ENCODE measurements at regions not wholly inside any gene's neighbourhood (a gene's known extent, or its start where the extent isn't known, plus 50 kb on each side); places are given as distances from the start of the nearest gene placed in this dataset.

DNA sequence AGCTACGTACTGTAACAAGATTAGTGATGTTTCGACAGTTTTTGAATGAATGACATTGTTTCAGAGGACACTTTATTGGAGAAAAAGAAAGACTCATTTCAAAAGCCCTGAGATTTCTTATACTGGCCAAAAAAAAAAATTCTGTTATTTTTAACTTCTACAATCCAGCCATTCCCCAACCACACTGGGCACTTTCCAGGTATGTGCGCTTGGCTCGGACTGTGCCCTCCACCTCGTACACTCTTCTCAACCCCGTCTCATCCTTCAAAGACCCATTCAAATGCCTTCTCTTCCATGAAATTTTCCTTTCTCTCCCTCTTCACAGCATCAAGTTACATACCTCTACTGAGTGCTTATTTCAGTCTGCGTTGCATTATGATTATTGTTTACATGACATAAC, 328.5 kb upstream of the SOX2 start:
- no peak for DNase-seq (ENCODE audit: extremely low read depth, low read depth)
- TF ChIP-seq, protein P1, sequence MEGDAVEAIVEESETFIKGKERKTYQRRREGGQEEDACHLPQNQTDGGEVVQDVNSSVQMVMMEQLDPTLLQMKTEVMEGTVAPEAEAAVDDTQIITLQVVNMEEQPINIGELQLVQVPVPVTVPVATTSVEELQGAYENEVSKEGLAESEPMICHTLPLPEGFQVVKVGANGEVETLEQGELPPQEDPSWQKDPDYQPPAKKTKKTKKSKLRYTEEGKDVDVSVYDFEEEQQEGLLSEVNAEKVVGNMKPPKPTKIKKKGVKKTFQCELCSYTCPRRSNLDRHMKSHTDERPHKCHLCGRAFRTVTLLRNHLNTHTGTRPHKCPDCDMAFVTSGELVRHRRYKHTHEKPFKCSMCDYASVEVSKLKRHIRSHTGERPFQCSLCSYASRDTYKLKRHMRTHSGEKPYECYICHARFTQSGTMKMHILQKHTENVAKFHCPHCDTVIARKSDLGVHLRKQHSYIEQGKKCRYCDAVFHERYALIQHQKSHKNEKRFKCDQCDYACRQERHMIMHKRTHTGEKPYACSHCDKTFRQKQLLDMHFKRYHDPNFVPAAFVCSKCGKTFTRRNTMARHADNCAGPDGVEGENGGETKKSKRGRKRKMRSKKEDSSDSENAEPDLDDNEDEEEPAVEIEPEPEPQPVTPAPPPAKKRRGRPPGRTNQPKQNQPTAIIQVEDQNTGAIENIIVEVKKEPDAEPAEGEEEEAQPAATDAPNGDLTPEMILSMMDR (IDR thresholded peaks at IDR 0.05; ENCODE audit: low read depth, low read length), result no peak

DNA sequence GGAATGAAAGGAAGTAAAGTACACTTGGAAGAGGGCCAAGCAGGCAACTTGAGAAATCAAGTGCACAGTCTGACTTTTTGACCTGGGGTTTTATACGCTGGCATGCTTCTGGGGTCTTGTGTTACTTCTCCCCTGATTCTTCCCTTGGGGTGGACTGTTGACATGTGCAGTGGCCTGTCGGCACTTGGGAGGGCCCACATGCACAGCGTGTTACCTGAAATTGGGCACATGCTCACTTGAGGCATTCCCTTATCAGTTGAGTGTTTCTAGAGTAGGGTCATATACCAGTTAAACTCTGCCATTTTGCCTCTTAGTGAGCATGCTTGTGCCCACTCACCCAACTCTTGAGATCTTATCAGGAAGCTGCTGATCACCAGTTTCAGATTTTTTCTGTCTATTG, 329.1 kb upstream of the SOX2 start:
- no peak for DNase-seq (ENCODE audit: extremely low read depth, low read depth)
- TF ChIP-seq, protein P1 (IDR thresholded peaks at IDR 0.05; ENCODE audit: low read depth, low read length), result no peak

DNA sequence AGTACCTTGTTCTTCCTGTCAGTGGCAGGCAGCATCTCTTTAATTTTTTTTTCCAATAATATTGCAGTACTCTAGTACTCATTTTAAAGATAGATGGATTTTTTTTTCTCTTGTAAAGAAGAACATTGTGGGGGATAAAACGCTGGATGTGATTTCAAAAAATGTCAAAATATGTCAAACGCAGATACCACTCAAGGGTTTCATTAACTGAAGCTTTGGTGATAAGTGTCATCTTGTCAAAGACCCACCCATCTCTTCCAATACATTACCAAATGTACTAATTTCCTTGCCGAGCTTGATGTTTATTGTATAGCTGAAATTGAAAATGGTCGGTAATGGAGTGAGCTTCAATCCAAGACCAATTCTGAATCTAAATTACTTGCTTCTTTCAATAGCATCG, 332.4 kb upstream of the SOX2 start:
- TF ChIP-seq, protein P1 (IDR thresholded peaks at IDR 0.05; ENCODE audit: low read depth, low read length), result no peak
- DNase-seq (ENCODE audit: extremely low read depth, low read depth), result no peak

DNA sequence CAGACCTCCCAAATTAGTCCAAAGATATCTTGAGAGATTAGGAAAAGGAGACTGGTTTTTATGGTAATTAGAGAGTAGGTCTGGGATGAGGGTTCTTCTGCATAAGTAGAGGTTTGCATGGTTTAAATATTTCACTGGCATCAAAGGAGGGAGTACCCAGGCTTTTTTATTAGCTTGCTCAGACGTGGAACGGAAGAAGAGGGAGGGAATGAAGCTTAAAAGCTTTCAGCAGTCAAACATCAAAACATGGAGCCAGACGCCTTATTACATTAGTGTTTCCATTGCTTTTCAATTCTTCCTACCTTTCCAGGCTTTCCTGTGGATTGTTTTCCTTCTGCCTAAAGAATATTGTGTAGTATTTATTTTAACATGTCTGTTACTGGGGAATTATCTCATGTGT, 342.1 kb upstream of the SOX2 start:
- TF ChIP-seq, protein P1 (IDR thresholded peaks at IDR 0.05; ENCODE audit: low read depth, low read length), result no peak
- DNase-seq (ENCODE audit: extremely low read depth, low read depth), result no peak

DNA sequence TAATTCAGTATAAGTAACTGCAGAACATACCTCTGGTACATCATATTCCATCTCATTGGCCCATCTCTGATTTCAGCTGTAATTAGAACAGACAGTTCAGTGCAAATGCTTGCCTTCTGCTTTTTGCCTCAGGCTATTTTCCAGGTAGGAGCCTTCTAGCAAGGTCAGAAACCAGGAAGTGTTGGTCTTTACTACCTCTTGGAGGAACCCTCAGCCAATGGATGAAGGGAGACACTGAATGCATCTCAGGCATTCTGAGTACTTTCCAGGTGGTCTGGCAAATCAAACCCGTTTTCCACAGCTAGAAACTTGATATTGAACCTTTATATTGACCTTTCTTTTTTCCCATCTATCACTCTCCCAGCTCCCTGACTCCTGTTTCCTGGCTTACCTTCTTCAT, 348.5 kb upstream of the SOX2 start:
- DNase-seq (ENCODE audit: extremely low read depth, low read depth), result no peak
- TF ChIP-seq, protein P1 (IDR thresholded peaks at IDR 0.05; ENCODE audit: low read depth, low read length), result no peak

DNA sequence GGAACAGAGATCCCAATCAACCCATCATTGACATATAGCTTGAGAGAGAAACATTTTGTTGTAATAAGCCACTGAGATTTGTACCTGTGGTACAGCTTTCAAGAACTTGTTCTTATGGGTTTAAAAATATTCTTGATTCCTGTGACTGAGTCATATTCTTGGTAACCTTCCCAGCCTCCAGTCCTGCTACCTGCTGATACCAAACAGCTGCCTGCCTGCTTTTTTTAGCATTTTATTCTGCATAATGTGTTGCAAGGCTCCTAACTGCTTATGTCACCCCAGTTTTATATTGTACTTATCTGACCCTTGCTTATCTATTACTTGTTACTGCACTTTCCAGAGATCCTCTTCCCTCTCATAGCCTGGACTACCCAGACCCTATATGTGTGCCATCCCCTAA, 349.3 kb upstream of the SOX2 start:
- TF ChIP-seq, protein P1 (IDR thresholded peaks at IDR 0.05; ENCODE audit: low read depth, low read length), result no peak

DNA sequence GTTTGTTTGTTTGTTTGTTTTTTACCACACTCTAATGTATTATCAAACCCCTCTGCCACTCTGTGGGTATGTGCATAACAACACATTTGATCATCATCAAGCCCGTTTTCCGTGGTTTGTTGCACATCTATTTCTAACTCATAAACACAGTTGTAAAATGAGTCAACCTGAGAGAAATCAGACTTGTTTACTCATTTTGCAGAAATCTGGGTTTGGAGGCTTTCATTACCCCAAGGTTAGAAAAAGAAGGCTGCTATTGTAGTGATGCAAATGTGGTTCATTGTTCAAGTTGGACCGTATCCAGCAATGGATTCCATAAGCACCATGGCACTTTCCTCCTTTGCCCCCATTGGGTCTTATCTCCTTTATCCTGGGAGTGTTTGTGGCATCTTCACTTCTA, 353.2 kb upstream of the SOX2 start:
- TF ChIP-seq, protein P1 (IDR thresholded peaks at IDR 0.05; ENCODE audit: low read depth, low read length), result no peak
- DNase-seq (ENCODE audit: extremely low read depth, low read depth), result no peak

More for the DNA sequence above, 349.3 kb upstream of the SOX2 start:
- no peak for DNase-seq (ENCODE audit: extremely low read depth, low read depth)
